Ovary (tissue), 7 donors: ENCODE measurements at regions not wholly inside any gene's neighbourhood (a gene's known extent, or its start where the extent isn't known, plus 50 kb on each side); places are given as distances from the start of the nearest gene placed in this dataset.

Source experiments
- DNase-seq, 5 donors: peaks; one replicate each; pipeline ENCODE4 v3.0.0-alpha.2; 2019 to 2020
- H3K27ac ChIP-seq, 2 donors: fragments of 200-600 bp; one replicate each; pipeline versions ENCODE4 v1.5.1 to v1.8.0; 2019 to 2022
- H3K27me3 ChIP-seq: fragments of 200-600 bp; one replicate; pipeline ENCODE4 v1.8.0; 2022
- H3K36me3 ChIP-seq: fragments of 200-600 bp; sonication (generic); one replicate; pipeline ENCODE4 v1.5.1; 2019
- H3K4me1 ChIP-seq: one replicate; pipeline ENCODE4 v1.8.1; 2013; ENCODE audit warnings: mild to moderate bottlenecking, moderate library complexity; ENCODE audit not compliant: insufficient read depth
- H3K4me3 ChIP-seq: fragments of 200-600 bp; sonication (generic); one replicate; pipeline ENCODE4 v1.5.1; 2017
- H3K9me3 ChIP-seq, 2 donors: fragments of 200-600 bp in 1 of 2; sonication (generic) in 1 of 2; one replicate each; pipeline versions ENCODE4 v1.5.1 to v1.8.1; 2013 to 2019; ENCODE audit warnings: mild to moderate bottlenecking in 1 of 2, moderate library complexity in 1 of 2
- CTCF ChIP-seq, 3 donors: fragments of 450-650 bp in 2 of 3; fragments of 200-600 bp in 1 of 3; IDR thresholded peaks; one replicate each; pipeline versions ENCODE4 v1.5.1 to v1.8.0; 2016 to 2022; ENCODE audit warnings: antibody characterized with exemption in 3 of 3, mild to moderate bottlenecking in 1 of 3
- EP300 ChIP-seq: sonication (generic); formaldehyde crosslinking; IDR thresholded peaks from one replicate; pipeline ENCODE4 v1.6.1; 2017; ENCODE audit warnings: antibody characterized with exemption
- POLR2A ChIP-seq: fragments of 450-650 bp; IDR thresholded peaks from one replicate; pipeline ENCODE4 v1.6.1; 2017; ENCODE audit warnings: antibody characterized with exemption, mild to moderate bottlenecking, moderate library complexity
- WGBS, 3 donors: extraction: QIAGEN DNeasy Blood & Tissue Kit in 1 of 3; methylation state at CpG; one replicate each; pipeline versions ENCODE4 v1.1.5 to v1.1.7; 2013 to 2017; 5-methylcytosine and 5-hydroxymethylcytosine counted together
- intact Hi-C, 4 donors: fragments of 100-400 bp; cut with DNase I; formaldehyde crosslinking; loops; one replicate each; pipeline versions ENCODE4 v1.11.0 to v1.15.1; 2022 to 2023
- donor health status: DM: no; HTN: no; CAD: no; lungs with moderate emphysema.
- donor health status: DM: no; HTN: no; CAD: no.
- donor health status: Bipolar disorder and iron deficiency.
- donor health status: DM: no; HTN: no; CAD: no.
- donor health status: DM: yes; HTN: yes; CAD: no.

- intact Hi-C loops, result no loop called here
- no peaks in the 10 kb centered on the region for H3K27me3 ChIP-seq
- H3K4me3 ChIP-seq, result no peak overlapping the region
- H3K4me1 ChIP-seq, result peaks cover 4% of the 10 kb centered on the region
- no peak overlapping the region for H3K27ac ChIP-seq
- H3K36me3 ChIP-seq, result no peaks in the 10 kb centered on the region
- DNase-seq, result no peak
- WGBS, 3 donors, result 2 to 10% (median 4%) methylated on average over 1 of the region's 1 CpG
- H3K9me3 ChIP-seq, result no peaks in the 10 kb centered on the region
- TF ChIP-seq CTCF (IDR thresholded peaks at IDR 0.05) (no peak), POLR2A (no peak), EP300 (no peak)
These were observed 236.9 kb upstream of the ASCC3 start for GRCh38 chr6:101118136-101118396.

GRCh38 chr6:101120747-101121146, 239.6 kb upstream of the ASCC3 start:
- H3K27ac ChIP-seq, result no peak overlapping the region
- H3K27me3 ChIP-seq, result no peaks in the 10 kb centered on the region
- 81 to 85% (median 82%) methylated on average over 4 of the region's 4 CpGs for WGBS, 3 donors
- H3K4me1 ChIP-seq, result peaks cover 4% of the 10 kb centered on the region
- no peaks in the 10 kb centered on the region for H3K9me3 ChIP-seq
- no peak for DNase-seq
- TF ChIP-seq CTCF (IDR thresholded peaks at IDR 0.05) (no peak), EP300 (no peak)
- intact Hi-C loops, result no loop called here
- H3K36me3 ChIP-seq, result no peaks in the 10 kb centered on the region
- no peak overlapping the region for H3K4me3 ChIP-seq

- DNase-seq, result no peak
- H3K4me1 ChIP-seq, result no peaks in the 10 kb centered on the region
- H3K9me3 ChIP-seq, result no peaks in the 10 kb centered on the region
- no peaks in the 10 kb centered on the region for H3K27me3 ChIP-seq
- no peak overlapping the region for H3K27ac ChIP-seq
- 50 to 60% (median 58%) methylated on average over 3 of the region's 3 CpGs for WGBS, 3 donors
- H3K36me3 ChIP-seq, result no peaks in the 10 kb centered on the region
- TF ChIP-seq CTCF (IDR thresholded peaks at IDR 0.05), result no peak
- TF ChIP-seq POLR2A, result no peak
- no peak for TF ChIP-seq EP300
- no peak overlapping the region for H3K4me3 ChIP-seq
- intact Hi-C loops, result no loop called here
These were observed 244.3 kb upstream of the ASCC3 start for GRCh38 chr6:101125380-101125971.

GRCh38 chr6:101126501-101126900, 245.4 kb upstream of the ASCC3 start:
- H3K4me1 ChIP-seq, result no peaks in the 10 kb centered on the region
- TF ChIP-seq POLR2A (no peak), CTCF (IDR thresholded peaks at IDR 0.05) (no peak), EP300 (no peak)
- 41 to 78% (median 76%) methylated on average over 3 of the region's 3 CpGs for WGBS, 3 donors
- DNase-seq, result no peak
- H3K27me3 ChIP-seq, result no peaks in the 10 kb centered on the region
- no peaks in the 10 kb centered on the region for H3K36me3 ChIP-seq
- no peaks in the 10 kb centered on the region for H3K9me3 ChIP-seq
- intact Hi-C loops, result no loop called here
- no peak overlapping the region for H3K4me3 ChIP-seq
- H3K27ac ChIP-seq, result no peak overlapping the region

GRCh38 chr6:101129851-101130250, 248.7 kb upstream of the ASCC3 start:
- H3K4me3 ChIP-seq, result no peak overlapping the region
- H3K27me3 ChIP-seq, result no peaks in the 10 kb centered on the region
- H3K9me3 ChIP-seq, result no peaks in the 10 kb centered on the region
- H3K36me3 ChIP-seq, result no peaks in the 10 kb centered on the region
- intact Hi-C loops, result no loop called here
- H3K27ac ChIP-seq, result no peak overlapping the region
- no peak for DNase-seq
- no peaks in the 10 kb centered on the region for H3K4me1 ChIP-seq
- TF ChIP-seq CTCF (IDR thresholded peaks at IDR 0.05), result no peak
- TF ChIP-seq EP300, result no peak
- no peak for TF ChIP-seq POLR2A
- 85 to 93% (median 91%) methylated on average over 1 of the region's 1 CpG for WGBS, 3 donors
